Neural cell (in vitro differentiated cells): ENCODE measurements at regions not wholly inside any gene's neighbourhood (a gene's known extent, or its start where the extent isn't known, plus 50 kb on each side); places are given as distances from the start of the nearest gene placed in this dataset.
A peak's percentile ranks its signal among the peaks of the same experiment; 100 is the strongest.

Experiments
- H2AFZ ChIP-seq: fragments of 200-600, 300-800 bp; sonication (generic), shearing (Covaris generic); 2 replicates; pipeline ENCODE4 v1.6.0; 2014; ENCODE audit warnings: low read depth, mild to moderate bottlenecking, antibody characterized with exemption, low read length, moderate library complexity
- H3F3A ChIP-seq: fragments of 200-600 bp; shearing (Covaris generic); 2 replicates; pipeline ENCODE4 v1.6.1; 2016; ENCODE audit warnings: mild to moderate bottlenecking, moderate library complexity, mixed read lengths, antibody characterized with exemption, low read length; ENCODE audit not compliant: insufficient read depth, poor library complexity, severe bottlenecking
- H3K27ac ChIP-seq: fragments of 200-600, 300-800 bp; sonication (generic), shearing (Covaris generic); 2 replicates; pipeline ENCODE4 v1.5.1; 2014; ENCODE audit warnings: mild to moderate bottlenecking, low read length, moderate library complexity
- H3K27me3 ChIP-seq: fragments of 300-800, 200-600 bp; sonication (generic), shearing (Covaris generic); 2 replicates; pipeline ENCODE4 v1.6.0; 2014; ENCODE audit warnings: mild to moderate bottlenecking, low read depth, low read length, moderate library complexity; ENCODE audit not compliant: insufficient read depth
- H3K36me3 ChIP-seq: fragments of 300-800, 200-600 bp; sonication (generic), shearing (Covaris generic); 2 replicates; pipeline ENCODE4 v1.5.1; 2014; ENCODE audit warnings: mild to moderate bottlenecking, antibody characterized with exemption, low read length, moderate library complexity; ENCODE audit not compliant: insufficient read depth
- H3K4me2 ChIP-seq: fragments of 300-800, 200-600 bp; sonication (generic), shearing (Covaris generic); 2 replicates; pipeline ENCODE4 v1.6.0; 2014; ENCODE audit warnings: mild to moderate bottlenecking, low read length
- H3K4me3 ChIP-seq: fragments of 300-800, 200-600 bp; sonication (generic), shearing (Covaris generic); 2 replicates; pipeline ENCODE4 v1.5.1; 2014; ENCODE audit warnings: mild to moderate bottlenecking, low read length, moderate library complexity
- H3K79me2 ChIP-seq: fragments of 200-600 bp; shearing (Covaris generic); replicated peaks from 2 replicates; pipeline ENCODE4 v1.6.0; 2014; ENCODE audit warnings: mild to moderate bottlenecking, low read length, moderate library complexity; ENCODE audit not compliant: insufficient read depth
- H3K9ac ChIP-seq: fragments of 300-800, 200-600 bp; sonication (generic), shearing (Covaris generic); 2 replicates; pipeline ENCODE4 v1.6.1; 2016; ENCODE audit warnings: mild to moderate bottlenecking, low read length, mixed read lengths
- H3K9me2 ChIP-seq: fragments of 200-600 bp; shearing (Covaris generic); 2 replicates; pipeline ENCODE4 v1.6.1; 2016; ENCODE audit warnings: mild to moderate bottlenecking, low read length, mixed read lengths; ENCODE audit not compliant: insufficient read depth
- H3K9me3 ChIP-seq: fragments of 200-600, 300-800 bp; sonication (generic), shearing (Covaris generic); 2 replicates; pipeline ENCODE4 v1.6.1; 2016; ENCODE audit warnings: mild to moderate bottlenecking, mixed run types, low read length, moderate library complexity, mixed read lengths
- H4K20me1 ChIP-seq: fragments of 200-600 bp; shearing (Covaris generic); 2 replicates; pipeline ENCODE4 v1.6.1; 2016; ENCODE audit warnings: mild to moderate bottlenecking, mixed run types; ENCODE audit not compliant: insufficient read depth
- CTCF ChIP-seq: fragments of 450-650 bp; IDR thresholded peaks from 2 replicates; pipeline ENCODE4 v1.5.1; 2014; ENCODE audit warnings: antibody characterized with exemption, mild to moderate bottlenecking, moderate library complexity; ENCODE audit not compliant: poor library complexity, severe bottlenecking
- EP300 ChIP-seq: fragments of 450-650 bp; conservative IDR thresholded peaks from 2 replicates; pipeline ENCODE4 v1.6.1; 2014; ENCODE audit warnings: antibody characterized with exemption, mild to moderate bottlenecking, moderate library complexity; ENCODE audit not compliant: poor library complexity, severe bottlenecking
- EZH2 ChIP-seq: fragments of 200-600, 300-800 bp; shearing (Covaris generic), sonication (generic); IDR thresholded peaks from 2 replicates; pipeline ENCODE4 v1.6.1; 2014; ENCODE audit warnings: antibody characterized with exemption, low read length, borderline replicate concordance, mild to moderate bottlenecking; ENCODE audit not compliant: insufficient read depth, poor library complexity, severe bottlenecking
- MXI1 ChIP-seq: fragments of 450-650 bp; conservative IDR thresholded peaks from 2 replicates; pipeline ENCODE4 v1.6.1; 2014; ENCODE audit warnings: antibody characterized with exemption, mild to moderate bottlenecking; ENCODE audit not compliant: poor library complexity, severe bottlenecking
- POLR2AphosphoS5 ChIP-seq: IDR thresholded peaks from 2 replicates; pipeline ENCODE4 v1.6.1; 2012
- RAD21 ChIP-seq: fragments of 450-650 bp; conservative IDR thresholded peaks from 2 replicates; pipeline ENCODE4 v1.6.1; 2014; ENCODE audit warnings: antibody characterized with exemption, mild to moderate bottlenecking, moderate library complexity
- REST ChIP-seq: IDR thresholded peaks from 2 replicates; pipeline ENCODE4 v1.6.1; 2012; ENCODE audit warnings: borderline replicate concordance
- SMC3 ChIP-seq: fragments of 450-650 bp; conservative IDR thresholded peaks from 2 replicates; pipeline ENCODE4 v1.6.1; 2014; ENCODE audit warnings: antibody characterized with exemption, mild to moderate bottlenecking, moderate library complexity; ENCODE audit not compliant: poor library complexity
- TAF1 ChIP-seq: IDR thresholded peaks from 2 replicates; pipeline ENCODE4 v1.6.1; 2012; ENCODE audit warnings: low read depth

GRCh38 chr9:26650325-26650724 is 242.3 kb downstream of the CAAP1 start:
- H3K36me3 ChIP-seq: no peaks in the 10 kb centered on the region
- H4K20me1 ChIP-seq: no peaks in the 10 kb centered on the region
- no peaks in the 10 kb centered on the region for H3K9me3 ChIP-seq
- H3K4me3 ChIP-seq: no peak overlapping the region
- H3K9me2 ChIP-seq: no peaks in the 10 kb centered on the region
- no peak overlapping the region for H3K27ac ChIP-seq
- H3K27me3 ChIP-seq: no peaks in the 10 kb centered on the region
- H2AFZ ChIP-seq: no peak overlapping the region
- no peak for TF ChIP-seq TAF1
- TF ChIP-seq SMC3: no peak
- TF ChIP-seq EP300: peak; percentile 19
- TF ChIP-seq REST: no peak
- no peak for TF ChIP-seq RAD21
- no peaks in the 10 kb centered on the region for H3F3A ChIP-seq
- H3K79me2 ChIP-seq: no peaks in the 10 kb centered on the region
- H3K4me2 ChIP-seq: no peak overlapping the region
- H3K9ac ChIP-seq: no peak overlapping the region

GRCh38 chr9:26643826-26644225 is 248.8 kb downstream of the CAAP1 start:
- no peak for TF ChIP-seq REST
- TF ChIP-seq POLR2AphosphoS5: no peak
- no peak for TF ChIP-seq CTCF
- TF ChIP-seq EZH2: no peak
- no peak for TF ChIP-seq RAD21
- TF ChIP-seq MXI1: no peak
- TF ChIP-seq TAF1: no peak
- no peak for TF ChIP-seq EP300
- no peak for TF ChIP-seq SMC3
- H3F3A ChIP-seq: no peaks in the 10 kb centered on the region
- H3K4me3 ChIP-seq: no peak overlapping the region
- no peaks in the 10 kb centered on the region for H3K36me3 ChIP-seq
- H3K27ac ChIP-seq: no peak overlapping the region
- no peaks in the 10 kb centered on the region for H3K9me2 ChIP-seq
- no peaks in the 10 kb centered on the region for H4K20me1 ChIP-seq
- H3K9me3 ChIP-seq: no peaks in the 10 kb centered on the region
- no peaks in the 10 kb centered on the region for H3K27me3 ChIP-seq
- no peak overlapping the region for H3K4me2 ChIP-seq
- H2AFZ ChIP-seq: no peak overlapping the region
- no peaks in the 10 kb centered on the region for H3K79me2 ChIP-seq
- H3K9ac ChIP-seq: no peak overlapping the region
